ENCODE measurements at regions not wholly inside any gene's neighbourhood (a gene's known extent, or its start where the extent isn't known, plus 50 kb on each side); places are given as distances from the start of the nearest gene placed in this dataset.

GRCh38 chr5:33227746-33228145, 213.0 kb upstream of the TARS1 start:
- Histone ChIP-seq H3K79me2 (ENCODE audit: control insufficient read depth, insufficient read depth, low read length) (no peaks in the 10 kb centered on the region), H2AFZ (ENCODE audit: low read depth, low read length) (no peak overlapping the region), H3K9me3 (replicated peaks; ENCODE audit: control insufficient read depth, insufficient read depth, low read length) (no peaks in the 10 kb centered on the region), H4K20me1 (replicated peaks; ENCODE audit: control insufficient read depth, extremely low read depth, insufficient read depth, low read length) (no peaks in the 10 kb centered on the region), H3K4me3 (replicated peaks in 1 of 3; ENCODE audit: insufficient read depth in 1 of 3, low read depth in 1 of 3, low read length in 3 of 3) (no peak overlapping the region), H3K9ac (replicated peaks; ENCODE audit: extremely low read depth, insufficient read depth, low read length) (no peak overlapping the region), H3K9me1 (replicated peaks; ENCODE audit: control insufficient read depth, extremely low read depth, insufficient read depth, low read length) (no peaks in the 10 kb centered on the region), H3K4me2 (ENCODE audit: insufficient read depth, low read length) (no peak overlapping the region), H3K27ac (ENCODE audit: insufficient read depth, low read depth, low read length) (no peak overlapping the region), H3K36me3 (ENCODE audit: control insufficient read depth in 2 of 2, extremely low read depth in 1 of 2, insufficient read depth in 2 of 2, low read length in 2 of 2) (no peaks in the 10 kb centered on the region), H3K27me3 (ENCODE audit: control insufficient read depth in 2 of 2, insufficient read depth in 2 of 2, low read length in 2 of 2) (no peaks in the 10 kb centered on the region), H3K4me1 (ENCODE audit: control insufficient read depth, extremely low read depth, insufficient read depth, low read length) (peaks cover 20% of the 10 kb centered on the region)
- ChIA-PET CTCF (no interaction called here), POLR2A (no interaction called here)
- intact Hi-C loops (cut with micrococcal nuclease) = no loop called here
- FAIRE-seq (peak; percentile 15), DNase-seq (ENCODE audit: low read depth, low spot score) (peak; percentile 68)
- dilution Hi-C loops (cut with MboI; ENCODE audit: extremely low pct_ligation_motif_present, low sequenced_read_pairs) = no loop called here
- TF ChIP-seq FOS (IDR thresholded peaks at IDR 0.05; ENCODE audit: borderline replicate concordance, insufficient read depth, low read length) = no peak
- TF ChIP-seq JUN (IDR thresholded peaks at IDR 0.05; ENCODE audit: borderline replicate concordance, insufficient read depth, insufficient read length, low read depth) = no peak
- TF ChIP-seq MYC (IDR thresholded peaks at IDR 0.05; ENCODE audit: low read depth, low read length) = no peak
- no peak for TF ChIP-seq CTCF (IDR thresholded peaks at IDR 0.05; ENCODE audit: extremely low read depth in 1 of 2, insufficient read depth in 1 of 2, low read depth in 1 of 2, low read length in 2 of 2)
- TF ChIP-seq MAX (IDR thresholded peaks at IDR 0.05; ENCODE audit: insufficient read depth, insufficient read length) = no peak
- no TSS peak for BruUV-seq (replicated peaks)

GRCh38 chr5:33228149-33228548, 212.6 kb upstream of the TARS1 start:
- no TSS peak for BruUV-seq (replicated peaks)
- H4K20me1 ChIP-seq (replicated peaks; ENCODE audit: control insufficient read depth, extremely low read depth, insufficient read depth, low read length) = no peaks in the 10 kb centered on the region
- TF ChIP-seq GATA2 (IDR thresholded peaks at IDR 0.05; ENCODE audit: insufficient read depth, insufficient read length, low read depth, low read length) (no peak), CTCF (IDR thresholded peaks at IDR 0.05; ENCODE audit: extremely low read depth in 1 of 2, insufficient read depth in 1 of 2, low read depth in 1 of 2, low read length in 2 of 2) (no peak), JUN (IDR thresholded peaks at IDR 0.05; ENCODE audit: borderline replicate concordance, insufficient read depth, insufficient read length, low read depth) (no peak), FOS (IDR thresholded peaks at IDR 0.05; ENCODE audit: borderline replicate concordance, insufficient read depth, low read length) (no peak), POLR2A (IDR thresholded peaks at IDR 0.05; ENCODE audit: low read depth, low read length) (no peak), POLR2AphosphoS5 (IDR thresholded peaks at IDR 0.05; ENCODE audit: insufficient read depth, low read depth, low read length) (no peak), MYC (IDR thresholded peaks at IDR 0.05; ENCODE audit: low read depth, low read length) (no peak), MAX (IDR thresholded peaks at IDR 0.05; ENCODE audit: insufficient read depth, insufficient read length) (no peak), EZH2 (IDR thresholded peaks at IDR 0.05; ENCODE audit: borderline replicate concordance, low read depth, low read length, severe bottlenecking) (no peak)
- FAIRE-seq (no peak), DNase-seq (ENCODE audit: low read depth, low spot score) (no peak)
- POLR2A ChIA-PET = no interaction called here
- no peaks in the 10 kb centered on the region for H3K36me3 ChIP-seq (ENCODE audit: control insufficient read depth in 2 of 2, extremely low read depth in 1 of 2, insufficient read depth in 2 of 2, low read length in 2 of 2)
- H3K4me1 ChIP-seq (ENCODE audit: control insufficient read depth, extremely low read depth, insufficient read depth, low read length) = peaks cover 20% of the 10 kb centered on the region
- dilution Hi-C loops (cut with MboI; ENCODE audit: extremely low pct_ligation_motif_present, low sequenced_read_pairs) = no loop called here
- no peaks in the 10 kb centered on the region for H3K9me3 ChIP-seq (replicated peaks; ENCODE audit: control insufficient read depth, insufficient read depth, low read length)
- H3K79me2 ChIP-seq (ENCODE audit: control insufficient read depth, insufficient read depth, low read length) = no peaks in the 10 kb centered on the region
- H3K27me3 ChIP-seq (ENCODE audit: control insufficient read depth in 2 of 2, insufficient read depth in 2 of 2, low read length in 2 of 2) = no peaks in the 10 kb centered on the region
- CTCF ChIA-PET = no interaction called here
- intact Hi-C loops (cut with micrococcal nuclease) = no loop called here
- H3K27ac ChIP-seq (ENCODE audit: insufficient read depth, low read depth, low read length) = no peak overlapping the region
- no peak overlapping the region for H3K4me3 ChIP-seq (replicated peaks in 1 of 3; ENCODE audit: insufficient read depth in 1 of 3, low read depth in 1 of 3, low read length in 3 of 3)
- H3K9ac ChIP-seq (replicated peaks; ENCODE audit: extremely low read depth, insufficient read depth, low read length) = no peak overlapping the region
- H3K4me2 ChIP-seq (ENCODE audit: insufficient read depth, low read length) = no peak overlapping the region
- no peaks in the 10 kb centered on the region for H3K9me1 ChIP-seq (replicated peaks; ENCODE audit: control insufficient read depth, extremely low read depth, insufficient read depth, low read length)
- H2AFZ ChIP-seq (ENCODE audit: low read depth, low read length) = no peak overlapping the region

All from endothelial cell of umbilical vein (primary cell).